Astrocyte (in vitro differentiated cells and primary cell): ENCODE measurements at regions not wholly inside any gene's neighbourhood (a gene's known extent, or its start where the extent isn't known, plus 50 kb on each side); places are given as distances from the start of the nearest gene placed in this dataset.

ENCODE experiments used
- CTCF ChIP-seq: IDR thresholded peaks from 2 replicates; pipeline ENCODE4 v1.5.1; 2011; ENCODE audit warnings: low read depth, mild to moderate bottlenecking, inconsistent platforms, low read length, moderate library complexity; ENCODE audit not compliant: insufficient read depth
- EZH2 ChIP-seq: IDR thresholded peaks from 2 replicates; pipeline ENCODE4 v1.6.1; 2012; ENCODE audit warnings: mild to moderate bottlenecking, low read length, inconsistent platforms; ENCODE audit not compliant: insufficient read depth

- TF ChIP-seq CTCF (no peak), EZH2 (no peak)
Measured at GRCh38 chr6:19943042-19943441, 105.9 kb downstream of the ID4 start.
